OCI-LY1 (cell line): ENCODE measurements at regions not wholly inside any gene's neighbourhood (a gene's known extent, or its start where the extent isn't known, plus 50 kb on each side); places are given as distances from the start of the nearest gene placed in this dataset.

Source experiments
- H2AFZ ChIP-seq: fragments of 200-600 bp; sonication (generic), shearing (Covaris generic); 2 replicates; pipeline ENCODE4 v1.6.0; 2014; ENCODE audit warnings: antibody characterized with exemption, mild to moderate bottlenecking, low read length
- H3F3A ChIP-seq: fragments of 200-600 bp; sonication (generic), shearing (Covaris generic); 2 replicates; pipeline ENCODE4 v1.6.0; 2014; ENCODE audit warnings: mild to moderate bottlenecking, antibody characterized with exemption, low read length, moderate library complexity; ENCODE audit not compliant: insufficient read depth
- H3K27ac ChIP-seq: fragments of 200-600 bp; sonication (generic); 2 replicates; pipeline ENCODE4 v1.5.1; 2014; ENCODE audit warnings: low read length, mixed run types, mild to moderate bottlenecking, low read depth; ENCODE audit not compliant: poor library complexity, severe bottlenecking
- H3K27me3 ChIP-seq: fragments of 200-600 bp; sonication (generic); 2 replicates; pipeline ENCODE4 v1.6.0; 2014; ENCODE audit warnings: antibody characterized with exemption, mild to moderate bottlenecking, low read length, moderate library complexity; ENCODE audit not compliant: insufficient read depth
- H3K36me3 ChIP-seq: fragments of 200-600 bp; sonication (generic); 2 replicates; pipeline ENCODE4 v1.6.1; 2014; ENCODE audit warnings: mild to moderate bottlenecking, antibody characterized with exemption, low read length, moderate library complexity, mixed read lengths; ENCODE audit not compliant: insufficient read depth
- H3K4me1 ChIP-seq: fragments of 200-600 bp; sonication (generic); 2 replicates; pipeline ENCODE4 v1.5.1; 2014; ENCODE audit warnings: mild to moderate bottlenecking, low read length, moderate library complexity; ENCODE audit not compliant: insufficient read depth, severe bottlenecking
- H3K4me2 ChIP-seq: fragments of 200-600 bp; sonication (generic), shearing (Covaris generic); 2 replicates; pipeline ENCODE4 v1.6.1; 2014; ENCODE audit warnings: low read length
- H3K4me3 ChIP-seq: fragments of 200-600 bp; sonication (generic); 2 replicates; pipeline ENCODE4 v1.5.1; 2014; ENCODE audit warnings: low read length, low read depth, mild to moderate bottlenecking, mixed read lengths; ENCODE audit not compliant: poor library complexity, severe bottlenecking
- H3K79me2 ChIP-seq: fragments of 200-600 bp; shearing (Covaris generic); 2 replicates; pipeline ENCODE4 v1.6.1; 2016; ENCODE audit warnings: mixed run types, low read length, mixed read lengths; ENCODE audit not compliant: insufficient read depth
- H3K9ac ChIP-seq: fragments of 200-600 bp; sonication (generic), shearing (Covaris generic); 2 replicates; pipeline ENCODE4 v1.6.1; 2014; ENCODE audit warnings: mild to moderate bottlenecking, low read length, mixed read lengths
- H3K9me2 ChIP-seq: fragments of 200-600 bp; sonication (generic), shearing (Covaris generic); 2 replicates; pipeline ENCODE4 v1.6.1; 2014; ENCODE audit warnings: low read depth, mild to moderate bottlenecking, low read length, mixed read lengths
- H3K9me3 ChIP-seq: fragments of 200-600 bp; shearing (Covaris generic); 2 replicates; pipeline ENCODE4 v1.6.1; 2014; ENCODE audit warnings: low read length, mixed read lengths
- H4K20me1 ChIP-seq: fragments of 200-600 bp; sonication (generic), shearing (Covaris generic); 2 replicates; pipeline ENCODE4 v1.6.0; 2016; ENCODE audit warnings: mild to moderate bottlenecking, low read length; ENCODE audit not compliant: insufficient read depth
- CTCF ChIP-seq: fragments of 200-600 bp; sonication (generic), shearing (Covaris generic); IDR thresholded peaks from 2 replicates; pipeline ENCODE4 v1.5.1; 2017; ENCODE audit warnings: mild to moderate bottlenecking, antibody characterized with exemption, low read length, moderate library complexity, mixed read lengths
- EZH2 ChIP-seq: fragments of 200-600 bp; sonication (generic), shearing (Covaris generic); IDR thresholded peaks from 2 replicates; pipeline ENCODE4 v1.8.0; 2017; ENCODE audit warnings: borderline replicate concordance, mixed run types, mild to moderate bottlenecking, antibody characterized with exemption, low read length, moderate library complexity, mixed read lengths

GRCh38 chr11:105429096-105429910, 180.6 kb upstream of the GRIA4 start:
- Histone ChIP-seq H3K9ac (no peak overlapping the region), H3K4me3 (no peak overlapping the region), H3K79me2 (no peaks in the 10 kb centered on the region), H3K27ac (no peak overlapping the region), H2AFZ (no peak overlapping the region), H3K9me2 (no peaks in the 10 kb centered on the region), H4K20me1 (no peaks in the 10 kb centered on the region), H3K4me1 (no peaks in the 10 kb centered on the region), H3K9me3 (no peaks in the 10 kb centered on the region), H3K36me3 (no peaks in the 10 kb centered on the region), H3K4me2 (no peak overlapping the region), H3F3A (no peaks in the 10 kb centered on the region), H3K27me3 (no peaks in the 10 kb centered on the region)
- TF ChIP-seq EZH2 = no peak
- no peak for TF ChIP-seq CTCF

GRCh38 chr11:105407101-105407500, 202.8 kb upstream of the GRIA4 start:
- Histone ChIP-seq H3K27ac (no peak overlapping the region), H2AFZ (no peak overlapping the region), H3F3A (no peaks in the 10 kb centered on the region), H3K9me2 (no peaks in the 10 kb centered on the region), H3K79me2 (no peaks in the 10 kb centered on the region), H3K9me3 (no peaks in the 10 kb centered on the region), H4K20me1 (no peaks in the 10 kb centered on the region), H3K4me2 (no peak overlapping the region), H3K4me3 (no peak overlapping the region), H3K9ac (no peak overlapping the region), H3K36me3 (no peaks in the 10 kb centered on the region), H3K27me3 (no peaks in the 10 kb centered on the region), H3K4me1 (no peaks in the 10 kb centered on the region)
- TF ChIP-seq EZH2 = no peak

GRCh38 chr11:105401269-105401809, 208.5 kb upstream of the GRIA4 start:
- Histone ChIP-seq H3K27me3 (no peaks in the 10 kb centered on the region), H3F3A (no peaks in the 10 kb centered on the region), H3K4me3 (no peak overlapping the region), H3K4me2 (no peak overlapping the region), H3K36me3 (no peaks in the 10 kb centered on the region), H3K27ac (no peak overlapping the region), H3K4me1 (no peaks in the 10 kb centered on the region), H4K20me1 (no peaks in the 10 kb centered on the region), H3K79me2 (no peaks in the 10 kb centered on the region), H3K9me3 (no peaks in the 10 kb centered on the region), H3K9me2 (no peaks in the 10 kb centered on the region), H2AFZ (no peak overlapping the region), H3K9ac (no peak overlapping the region)
- TF ChIP-seq EZH2 = no peak

DNA sequence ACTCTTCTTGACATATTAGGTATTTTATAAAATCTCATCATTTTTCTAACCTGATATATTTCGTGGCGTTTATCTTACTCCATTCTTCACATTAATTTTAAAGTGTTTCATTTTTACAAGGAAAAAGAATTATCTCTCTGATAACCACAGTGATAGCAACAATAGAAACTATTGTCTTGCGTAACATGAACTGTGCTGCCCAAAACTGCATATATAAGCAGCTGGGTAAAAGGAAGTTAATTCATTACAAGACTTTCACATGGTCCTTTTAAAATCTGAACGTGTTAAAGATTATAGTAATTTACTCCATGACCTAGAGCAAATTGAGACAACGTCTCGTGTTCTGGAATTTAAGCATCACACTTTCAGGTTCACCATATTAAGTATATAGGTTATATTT, 210.4 kb upstream of the GRIA4 start:
- Histone ChIP-seq H3K79me2 (no peaks in the 10 kb centered on the region), H3K4me2 (no peak overlapping the region), H3F3A (no peaks in the 10 kb centered on the region), H3K27ac (no peak overlapping the region), H3K36me3 (no peaks in the 10 kb centered on the region), H3K9me3 (no peaks in the 10 kb centered on the region), H3K4me1 (no peaks in the 10 kb centered on the region), H3K9ac (no peak overlapping the region), H3K4me3 (no peak overlapping the region), H3K9me2 (no peaks in the 10 kb centered on the region), H2AFZ (no peak overlapping the region), H3K27me3 (no peaks in the 10 kb centered on the region), H4K20me1 (no peaks in the 10 kb centered on the region)
- no peak for TF ChIP-seq EZH2
- no peak for TF ChIP-seq CTCF
